ENCODE measurements at regions not wholly inside any gene's neighbourhood (a gene's known extent, or its start where the extent isn't known, plus 50 kb on each side); places are given as distances from the start of the nearest gene placed in this dataset.

GRCh38 chr2:236956641-236957040 lies 129.0 kb upstream of the COPS8 start:
- peak; percentile 25 for DNase-seq (ENCODE audit: low spot score)
- intact Hi-C loops (cut with DNase I): no loop called here

- intact Hi-C loops (cut with DNase I): no loop called here
- DNase-seq (ENCODE audit: low spot score): peak; percentile 25
These were observed 126.7 kb upstream of the COPS8 start for GRCh38 chr2:236959036-236959435.

DNA sequence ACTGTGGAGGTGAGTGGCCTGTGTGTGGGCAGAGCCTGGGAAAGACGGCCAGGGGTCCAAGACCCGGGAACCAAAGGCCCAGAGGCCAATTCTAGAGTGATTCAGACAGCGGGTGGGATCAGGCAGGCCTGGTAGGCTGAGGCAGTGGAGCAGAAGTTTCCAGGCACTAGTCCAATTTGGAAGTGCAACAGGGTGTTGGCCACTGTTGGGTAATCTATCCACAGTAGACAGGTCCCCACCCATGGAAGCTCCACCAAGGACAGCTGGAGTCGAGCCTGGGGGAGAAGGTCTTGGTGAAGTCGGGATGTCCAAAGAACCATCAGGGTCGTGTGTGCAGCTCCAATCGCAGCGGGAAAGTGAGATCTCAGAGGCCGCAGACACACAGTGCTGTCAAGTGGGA lies 125.8 kb upstream of the COPS8 start:
- intact Hi-C loops (cut with DNase I): no loop called here
- DNase-seq (ENCODE audit: low spot score): peak; percentile 83

GRCh38 chr2:236960531-236960930 lies 125.2 kb upstream of the COPS8 start:
- DNase-seq (ENCODE audit: low spot score): peak; percentile 74
- intact Hi-C loops (cut with DNase I): no loop called here

GRCh38 chr2:236962816-236963215 lies 122.9 kb upstream of the COPS8 start:
- DNase-seq (ENCODE audit: low spot score): no peak
- intact Hi-C loops (cut with DNase I): no loop called here

DNA sequence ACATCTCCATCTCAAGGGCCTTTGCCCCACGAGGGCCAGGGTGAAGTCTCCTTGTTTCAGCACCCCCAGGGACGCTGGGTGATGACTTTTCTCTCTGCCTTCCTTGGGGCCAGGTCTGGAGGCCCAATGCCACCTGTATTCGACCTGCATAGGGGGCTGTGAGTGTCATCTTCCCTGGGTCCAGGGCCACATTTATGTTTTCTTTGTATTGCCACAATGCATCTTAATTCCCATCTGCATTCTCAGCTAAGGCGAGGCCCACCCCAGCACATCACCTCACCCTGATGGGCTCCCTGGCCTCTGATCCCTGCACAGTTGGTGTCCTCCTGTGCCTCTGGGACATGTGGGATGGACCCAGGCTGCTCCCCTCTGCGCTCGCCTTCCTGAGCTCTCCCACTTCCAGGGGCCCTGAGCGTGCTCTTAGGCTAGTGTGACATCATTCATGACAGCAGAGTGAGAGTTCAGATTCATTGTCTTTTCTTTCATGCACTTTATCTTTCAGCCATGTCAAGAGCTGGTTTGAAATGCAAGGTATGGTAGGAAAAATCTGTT lies 122.0 kb upstream of the COPS8 start:
- DNase-seq (ENCODE audit: low spot score): no peak
- intact Hi-C loops (cut with DNase I): no loop called here

- DNase-seq (ENCODE audit: low spot score): no peak
- intact Hi-C loops (cut with DNase I): no loop called here
These were observed 121.4 kb upstream of the COPS8 start for GRCh38 chr2:236964291-236964690.

DNA sequence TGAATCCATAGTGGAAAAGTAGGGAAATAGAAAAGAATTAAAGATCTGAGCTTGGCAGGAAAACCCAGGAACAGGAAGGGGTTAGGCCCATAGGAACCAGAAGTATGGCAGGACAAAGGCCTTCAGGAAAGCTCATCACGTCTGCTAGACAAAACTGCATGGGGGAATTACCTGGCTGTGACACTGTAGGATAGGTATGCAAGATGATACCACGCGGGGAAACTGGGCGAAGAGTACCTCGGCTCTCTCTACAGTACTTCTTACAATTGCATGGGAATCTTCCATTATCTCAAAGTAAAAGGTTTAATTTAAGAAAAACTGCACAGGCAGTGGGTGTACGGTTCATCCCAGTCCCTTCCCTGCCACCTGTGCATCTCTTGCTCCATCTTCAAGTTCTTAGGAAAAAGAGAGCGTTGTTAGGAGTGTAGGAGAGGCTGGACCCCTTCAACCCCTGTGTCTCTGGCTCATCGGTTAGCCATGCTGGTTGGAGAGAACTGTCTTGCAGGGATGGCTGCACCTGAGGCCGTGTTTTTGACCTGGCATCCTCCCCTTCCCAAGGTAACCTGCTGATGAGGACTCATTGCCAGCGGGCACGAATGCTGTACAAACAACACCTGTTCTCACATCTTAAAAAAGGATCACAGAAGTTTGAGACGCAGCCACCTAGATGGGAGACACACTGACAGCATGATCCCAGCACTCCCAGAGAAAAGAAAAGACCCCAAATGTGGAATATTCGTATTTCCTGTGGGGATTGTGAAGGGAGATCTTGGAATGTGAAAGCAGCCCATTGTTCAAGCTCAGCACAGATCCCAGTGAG lies 120.5 kb upstream of the COPS8 start:
- DNase-seq (ENCODE audit: low spot score): no peak
- intact Hi-C loops (cut with DNase I): no loop called here

- no peak for DNase-seq (ENCODE audit: low spot score)
- intact Hi-C loops (cut with DNase I): no loop called here
These were observed 119.9 kb upstream of the COPS8 start for GRCh38 chr2:236965841-236966096.

- no peak for DNase-seq (ENCODE audit: low spot score)
- intact Hi-C loops (cut with DNase I): no loop called here
These were observed 118.2 kb upstream of the COPS8 start for GRCh38 chr2:236967499-236967783.

GRCh38 chr2:236968101-236968879 lies 117.4 kb upstream of the COPS8 start:
- DNase-seq (ENCODE audit: low spot score): no peak
- intact Hi-C loops (cut with DNase I): no loop called here

DNA sequence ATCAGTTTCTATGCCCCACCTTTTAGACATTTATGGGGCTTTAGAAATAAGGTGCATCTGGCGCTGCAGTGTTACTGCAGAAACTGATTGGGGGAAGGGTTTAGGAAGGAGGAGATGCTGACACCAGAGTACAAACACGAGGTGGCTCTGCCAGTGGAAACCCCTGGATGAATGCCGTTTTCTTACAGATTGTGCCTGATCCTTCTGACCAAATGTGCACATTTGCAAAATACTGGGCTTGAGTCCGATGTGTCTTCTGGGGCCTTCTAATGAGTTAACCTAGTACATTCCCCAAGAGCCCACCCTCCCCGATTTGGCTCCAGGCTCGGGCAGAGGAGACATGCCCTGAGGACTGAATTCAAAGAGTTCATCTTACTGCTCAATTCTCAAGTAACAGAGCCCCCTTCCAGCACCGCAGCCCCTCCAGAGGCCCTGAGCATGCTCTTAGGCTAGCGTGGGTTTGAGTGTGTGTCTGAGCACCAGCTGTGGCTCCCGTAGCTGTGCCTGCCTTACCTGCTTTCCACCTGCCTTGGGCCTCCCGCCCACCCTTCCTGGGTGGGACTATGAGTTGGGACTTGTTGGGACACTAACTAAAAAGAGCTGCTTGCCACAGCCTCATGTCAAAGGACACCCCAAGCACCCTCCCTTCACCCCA lies 116.7 kb upstream of the COPS8 start:
- intact Hi-C loops (cut with DNase I): no loop called here
- DNase-seq (ENCODE audit: low spot score): no peak

DNA sequence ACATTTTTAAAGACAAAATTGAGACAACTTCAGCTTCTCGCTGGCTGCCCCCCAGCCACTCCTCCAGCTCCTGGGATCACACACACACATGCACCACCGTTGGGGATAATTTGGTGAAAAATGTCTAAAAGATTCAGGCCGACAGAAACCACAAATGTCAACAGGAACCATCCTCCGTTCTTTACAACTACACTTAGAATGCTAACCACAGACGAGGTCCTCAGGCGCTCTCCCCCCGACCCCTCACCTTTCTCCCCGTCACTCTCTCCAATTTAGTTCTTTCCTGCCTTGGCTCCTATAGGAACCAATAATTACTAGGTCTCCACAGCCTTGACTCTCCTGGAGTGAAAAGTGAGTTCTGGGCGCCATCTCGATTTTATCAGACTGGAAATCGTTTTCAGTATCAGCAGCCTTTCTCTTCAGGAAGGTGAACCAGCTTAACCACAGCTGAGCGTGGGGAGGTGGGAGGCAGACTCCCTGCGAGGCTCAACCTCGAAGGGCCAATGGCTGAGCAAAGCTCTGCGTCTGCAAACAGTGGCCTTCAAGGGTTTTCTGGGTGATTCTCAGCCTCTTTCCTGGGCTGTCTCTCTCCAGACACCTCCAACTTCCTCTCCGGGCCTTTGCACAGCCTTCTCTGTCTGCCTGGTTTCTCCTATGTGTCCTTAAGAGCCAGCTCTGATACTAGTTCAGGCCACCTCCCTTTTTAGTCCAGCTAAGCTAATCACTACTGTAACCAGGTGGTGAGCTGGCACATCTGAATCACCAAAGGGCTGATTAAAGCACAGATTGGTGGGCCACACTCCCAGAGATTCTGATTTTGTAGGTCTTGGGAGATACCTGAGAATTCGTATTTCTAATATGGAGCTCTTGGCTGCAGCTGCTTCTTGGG lies 115.7 kb upstream of the COPS8 start:
- DNase-seq (ENCODE audit: low spot score): no peak
- intact Hi-C loops (cut with DNase I): no loop called here

DNA sequence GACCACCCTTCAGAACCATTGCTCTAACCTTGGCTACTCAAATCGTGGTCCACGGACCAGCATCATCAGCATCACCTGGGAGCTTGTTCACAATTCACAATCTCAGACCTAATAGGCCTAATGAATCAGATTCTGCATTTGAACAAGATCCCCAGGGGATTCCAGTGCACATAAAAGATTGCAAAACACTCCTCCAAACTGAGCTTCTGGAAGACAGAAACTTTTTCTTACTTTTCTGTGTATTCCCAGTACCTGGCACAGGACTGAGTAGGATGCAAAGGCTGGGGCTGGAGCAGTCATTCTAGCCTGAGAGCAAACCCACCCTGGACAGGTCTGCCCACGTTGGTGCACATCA lies 115.1 kb upstream of the COPS8 start:
- DNase-seq (ENCODE audit: low spot score): no peak
- intact Hi-C loops (cut with DNase I): no loop called here

- no peak for DNase-seq (ENCODE audit: low spot score)
- intact Hi-C loops (cut with DNase I): no loop called here
These were observed 114.4 kb upstream of the COPS8 start for GRCh38 chr2:236971131-236971821.

DNA sequence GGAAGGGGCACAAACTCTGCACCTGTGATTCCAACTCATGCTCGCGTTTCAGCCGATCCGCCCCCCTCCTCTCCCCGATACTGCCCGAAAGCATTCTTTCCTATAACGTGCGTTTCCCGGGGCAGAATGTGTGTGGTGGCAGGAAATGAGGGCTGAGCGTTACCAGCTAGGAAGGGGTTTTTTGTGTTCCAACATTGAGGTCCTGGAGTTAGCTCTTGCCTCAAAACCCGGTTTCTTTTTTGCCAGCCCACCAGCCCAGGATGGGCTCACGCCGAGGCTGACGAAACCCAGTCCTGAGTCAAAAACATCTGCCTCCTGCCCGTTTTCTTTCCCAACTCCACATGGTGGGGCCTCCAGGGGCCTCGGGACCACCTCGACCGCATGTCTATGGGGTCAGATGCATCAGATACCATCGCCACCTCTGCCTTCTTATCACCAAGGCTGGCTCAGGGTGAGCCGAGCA lies 113.7 kb upstream of the COPS8 start:
- DNase-seq (ENCODE audit: low spot score): no peak
- intact Hi-C loops (cut with DNase I): no loop called here

- peak; percentile 91 for DNase-seq (ENCODE audit: low spot score)
These were observed 113.0 kb upstream of the COPS8 start for GRCh38 chr2:236972491-236973342.

DNA sequence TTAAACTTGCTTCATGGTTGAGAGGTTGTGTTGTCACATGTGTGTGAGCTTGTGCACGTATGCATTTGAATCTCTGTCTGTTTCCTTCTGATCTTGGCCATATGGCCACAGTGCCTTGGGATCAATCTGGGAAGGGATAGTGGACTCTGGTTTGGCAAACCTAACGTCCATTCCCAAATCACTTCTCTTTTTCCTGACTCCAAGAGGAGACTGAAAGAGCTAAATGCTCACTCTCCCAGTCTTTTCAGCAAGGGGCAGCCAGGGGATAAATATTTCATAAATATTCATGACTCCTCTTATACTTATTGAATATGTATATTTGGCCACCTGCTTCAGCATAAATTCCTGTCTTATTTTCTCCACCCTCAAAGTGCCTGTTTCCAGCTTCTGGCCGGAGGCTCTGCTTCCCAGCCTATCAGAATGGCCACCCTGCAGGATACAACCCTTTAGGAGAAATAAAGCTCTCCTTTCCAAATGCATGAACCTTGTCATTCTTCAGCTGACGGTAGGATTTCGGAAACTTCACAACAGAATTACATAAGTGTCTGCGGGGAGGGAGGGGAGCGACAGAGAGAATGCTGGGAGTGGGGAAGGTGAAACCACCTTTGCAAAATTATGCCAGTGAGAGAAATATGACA lies 112.2 kb upstream of the COPS8 start:
- intact Hi-C loops (cut with DNase I): no loop called here

More at GRCh38 chr2:236972491-236973342, 113.0 kb upstream of the COPS8 start:
- intact Hi-C loops (cut with DNase I): no loop called here

More for the DNA sequence above, 112.2 kb upstream of the COPS8 start:
- no peak for DNase-seq (ENCODE audit: low spot score)

All from posterior vena cava (tissue), 2 donors.